ENCODE measurements at regions not wholly inside any gene's neighbourhood (a gene's known extent, or its start where the extent isn't known, plus 50 kb on each side); places are given as distances from the start of the nearest gene placed in this dataset.

GRCh38 chr14:106080922-106081321 is 554.5 kb downstream of the TMEM121 start:
- TF ChIP-seq CTCF (IDR thresholded peaks at IDR 0.05) (no peak), POLR2A (IDR thresholded peaks at IDR 0.05) (no peak)
